ENCODE measurements at regions not wholly inside any gene's neighbourhood (a gene's known extent, or its start where the extent isn't known, plus 50 kb on each side); places are given as distances from the start of the nearest gene placed in this dataset.

DNA sequence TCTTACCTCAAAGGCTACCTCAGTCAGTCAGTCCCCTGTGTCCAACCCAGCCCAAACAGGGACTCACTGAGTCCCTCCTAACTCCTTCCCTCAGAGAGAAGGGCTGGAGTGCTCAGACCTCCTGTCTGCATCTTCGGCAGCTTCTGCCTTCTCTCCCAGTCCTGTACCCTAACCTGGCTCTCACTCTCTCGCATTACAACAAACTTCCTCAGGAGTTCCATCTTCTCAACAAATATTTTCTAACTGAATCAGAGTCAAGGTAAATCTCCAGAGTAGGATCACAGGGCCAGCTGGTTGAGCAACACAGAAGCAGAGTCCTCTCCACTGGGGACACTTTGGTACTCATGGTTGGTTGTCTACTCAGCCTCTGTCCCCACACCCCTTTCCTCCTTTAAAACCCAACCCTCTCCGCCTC lies 92.3 kb downstream of the MRPL14 start:
- Mint-ChIP-seq H3K27me3 (peaks cover 6% of the 10 kb centered on the region), H3K9me3 (no peaks in the 10 kb centered on the region), H3K36me3 (ENCODE audit: low read depth) (no peaks in the 10 kb centered on the region), H3K27ac (peak overlapping the region; percentile 42), H3K4me1 (no peaks in the 10 kb centered on the region), H3K4me3 (no peak overlapping the region)
- ATAC-seq (no peak), DNase-seq (no peak)

DNA sequence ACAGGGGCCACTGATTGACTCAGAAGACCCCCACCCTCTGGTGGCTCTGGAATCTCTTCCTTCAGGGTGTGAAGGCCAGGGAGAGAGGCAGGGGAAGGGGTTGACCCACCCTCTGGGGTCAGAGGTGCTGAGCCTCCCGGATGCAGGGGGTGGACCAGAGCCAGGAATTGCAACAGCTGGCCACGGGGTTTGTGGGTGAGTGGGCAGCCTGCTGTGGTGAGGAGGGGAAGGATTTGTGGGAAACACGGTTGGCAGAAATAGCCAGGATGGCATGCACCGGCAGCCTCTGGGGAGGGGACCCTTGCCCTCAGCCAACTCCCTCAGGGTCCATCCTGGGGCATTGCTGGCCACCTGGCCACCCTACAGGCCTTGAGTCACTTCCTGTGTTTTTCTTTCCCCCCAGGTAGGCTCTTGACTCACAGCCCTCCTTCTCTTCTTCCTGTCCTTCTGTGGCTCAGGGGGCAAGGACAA lies 92.8 kb downstream of the MRPL14 start:
- DNase-seq (no peak), ATAC-seq (no peak)
- no peaks in the 10 kb centered on the region for H3K36me3 Mint-ChIP-seq (ENCODE audit: low read depth)
- H3K9me3 Mint-ChIP-seq: no peaks in the 10 kb centered on the region
- H3K4me1 Mint-ChIP-seq: no peaks in the 10 kb centered on the region
- no peak overlapping the region for H3K4me3 Mint-ChIP-seq
- peak overlapping the region; percentile 42 for H3K27ac Mint-ChIP-seq
- peaks cover 6% of the 10 kb centered on the region for H3K27me3 Mint-ChIP-seq

DNA sequence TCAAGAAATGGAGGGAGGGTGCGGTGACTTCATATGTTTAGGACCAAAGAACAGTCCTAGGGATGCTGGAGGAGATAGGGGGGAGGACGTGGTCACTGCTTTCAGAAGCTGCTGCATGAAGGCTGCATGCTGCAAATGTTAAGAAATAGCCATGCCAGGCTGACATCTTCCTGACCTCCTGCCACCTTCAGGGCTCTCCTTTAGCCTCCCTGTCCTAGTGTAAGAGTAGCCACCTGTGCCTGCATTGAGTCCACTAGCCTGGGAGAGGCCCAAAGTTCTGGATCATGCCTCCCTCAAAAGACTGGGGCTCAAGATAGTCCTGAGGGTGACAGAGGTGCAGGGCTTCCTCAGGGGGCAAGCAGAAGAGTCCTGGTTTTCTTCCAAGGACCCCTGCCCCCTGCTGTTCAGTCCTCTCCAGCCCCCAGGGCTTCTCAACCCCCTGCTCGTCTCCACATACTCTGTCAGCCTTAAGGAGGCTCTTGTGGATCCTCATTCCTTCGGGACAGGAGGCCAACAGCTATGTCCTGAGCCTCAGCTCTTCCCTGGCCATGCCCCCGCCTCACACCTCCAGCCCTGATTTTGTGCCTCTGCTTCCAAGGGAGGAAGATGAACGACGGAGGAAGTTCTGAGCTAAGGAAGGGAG lies 96.3 kb downstream of the MRPL14 start:
- no peaks in the 10 kb centered on the region for H3K4me1 Mint-ChIP-seq
- no peaks in the 10 kb centered on the region for H3K36me3 Mint-ChIP-seq (ENCODE audit: low read depth)
- ATAC-seq (no peak), DNase-seq (no peak)
- peaks cover 9% of the 10 kb centered on the region for H3K27me3 Mint-ChIP-seq
- H3K9me3 Mint-ChIP-seq: no peaks in the 10 kb centered on the region
- no peak overlapping the region for H3K4me3 Mint-ChIP-seq
- no peak overlapping the region for H3K27ac Mint-ChIP-seq

DNA sequence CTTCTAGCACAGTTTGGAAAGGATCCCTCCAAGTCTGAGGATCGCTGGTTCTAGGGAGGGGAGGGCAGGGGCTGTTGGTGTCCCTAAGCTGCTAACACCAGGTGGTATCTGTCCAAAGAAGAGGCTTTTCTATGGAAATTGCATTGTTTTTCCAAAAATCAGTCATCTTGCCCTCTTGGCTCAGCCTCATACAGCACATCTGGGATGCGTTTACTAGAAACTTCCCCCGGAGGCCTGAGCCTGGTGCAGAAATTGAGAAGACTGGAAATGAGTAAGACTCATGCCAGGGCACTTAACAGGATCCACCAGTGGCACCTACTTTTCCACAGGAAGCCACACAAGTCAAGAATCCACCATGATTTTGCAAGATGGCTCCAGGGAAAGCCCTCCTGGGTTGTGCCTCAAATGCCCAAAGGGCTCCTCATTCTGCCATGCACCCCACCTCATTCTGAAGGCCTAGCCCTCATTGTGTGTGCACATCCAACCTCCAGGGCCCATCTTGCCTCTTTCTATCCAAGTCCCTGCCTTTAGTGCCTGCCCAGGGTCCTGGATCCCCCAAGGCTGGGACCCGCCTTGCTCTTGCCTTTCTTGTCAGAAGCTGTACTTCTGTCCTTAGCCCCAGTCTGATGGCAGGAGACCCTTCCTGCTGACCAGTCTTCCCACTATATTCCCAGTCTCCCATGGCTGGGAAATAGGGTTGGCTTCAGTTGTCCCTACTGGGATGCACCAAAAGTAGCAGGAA lies 97.6 kb downstream of the MRPL14 start:
- ATAC-seq (no peak), DNase-seq (no peak)
- no peak overlapping the region for H3K27ac Mint-ChIP-seq

DNA sequence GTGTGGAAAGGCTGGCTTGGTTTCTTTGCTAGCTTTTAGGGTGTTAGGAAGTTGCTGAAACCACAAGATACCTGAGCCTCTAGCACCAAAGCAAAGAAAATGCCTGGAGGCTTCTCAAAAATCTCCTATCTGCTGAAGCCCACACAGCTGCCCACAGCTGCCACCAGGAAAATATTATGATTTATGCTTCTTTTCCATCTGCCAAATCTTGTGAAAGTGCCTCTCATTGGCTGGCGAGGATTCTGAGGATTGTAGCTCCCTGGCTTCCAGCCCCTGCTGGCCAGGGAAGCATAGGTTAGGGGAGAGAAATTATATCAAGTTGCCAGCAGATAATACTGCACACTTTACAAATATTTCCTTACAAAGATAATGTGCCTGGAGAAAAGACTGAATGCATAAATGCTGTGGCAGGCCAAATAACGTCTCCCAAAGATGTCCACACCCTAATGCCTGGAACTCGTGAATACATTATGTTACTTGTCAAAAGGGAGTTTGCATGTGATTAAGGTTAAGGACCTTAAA lies 98.4 kb downstream of the MRPL14 start:
- ATAC-seq (no peak), DNase-seq (no peak)
- H3K4me3 Mint-ChIP-seq: no peak overlapping the region
- H3K9me3 Mint-ChIP-seq: no peaks in the 10 kb centered on the region
- no peaks in the 10 kb centered on the region for H3K36me3 Mint-ChIP-seq (ENCODE audit: low read depth)
- peaks cover 9% of the 10 kb centered on the region for H3K27me3 Mint-ChIP-seq
- no peaks in the 10 kb centered on the region for H3K4me1 Mint-ChIP-seq
- no peak overlapping the region for H3K27ac Mint-ChIP-seq

More for the DNA sequence above, 97.6 kb downstream of the MRPL14 start:
- peaks cover 9% of the 10 kb centered on the region for H3K27me3 Mint-ChIP-seq
- no peaks in the 10 kb centered on the region for H3K36me3 Mint-ChIP-seq (ENCODE audit: low read depth)
- no peaks in the 10 kb centered on the region for H3K4me1 Mint-ChIP-seq
- no peaks in the 10 kb centered on the region for H3K9me3 Mint-ChIP-seq
- no peak overlapping the region for H3K4me3 Mint-ChIP-seq

DNA sequence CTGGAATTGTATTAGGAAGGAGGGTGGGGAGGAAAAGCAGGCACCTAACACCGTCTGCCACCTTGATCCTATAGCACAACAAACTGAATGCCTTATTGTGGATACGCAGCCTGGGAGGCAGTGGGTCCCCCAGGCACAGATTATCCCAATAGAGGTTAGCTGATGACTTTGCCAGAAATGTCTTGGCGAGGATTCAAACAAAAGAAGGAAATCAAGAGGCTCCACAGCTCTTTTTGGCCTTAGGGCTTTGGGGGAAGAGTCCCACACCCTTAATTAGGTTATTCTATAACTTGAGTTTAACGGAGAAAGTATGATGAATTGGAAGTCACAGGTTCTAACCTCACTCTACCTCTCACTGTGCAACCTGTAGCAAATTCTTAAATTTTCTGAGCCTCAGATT lies 102.0 kb downstream of the MRPL14 start:
- ATAC-seq (no peak), DNase-seq (no peak)
- Mint-ChIP-seq H3K4me3 (no peak overlapping the region), H3K27ac (no peak overlapping the region), H3K27me3 (peaks cover 15% of the 10 kb centered on the region), H3K9me3 (no peaks in the 10 kb centered on the region), H3K36me3 (ENCODE audit: low read depth) (no peaks in the 10 kb centered on the region), H3K4me1 (no peaks in the 10 kb centered on the region)

DNA sequence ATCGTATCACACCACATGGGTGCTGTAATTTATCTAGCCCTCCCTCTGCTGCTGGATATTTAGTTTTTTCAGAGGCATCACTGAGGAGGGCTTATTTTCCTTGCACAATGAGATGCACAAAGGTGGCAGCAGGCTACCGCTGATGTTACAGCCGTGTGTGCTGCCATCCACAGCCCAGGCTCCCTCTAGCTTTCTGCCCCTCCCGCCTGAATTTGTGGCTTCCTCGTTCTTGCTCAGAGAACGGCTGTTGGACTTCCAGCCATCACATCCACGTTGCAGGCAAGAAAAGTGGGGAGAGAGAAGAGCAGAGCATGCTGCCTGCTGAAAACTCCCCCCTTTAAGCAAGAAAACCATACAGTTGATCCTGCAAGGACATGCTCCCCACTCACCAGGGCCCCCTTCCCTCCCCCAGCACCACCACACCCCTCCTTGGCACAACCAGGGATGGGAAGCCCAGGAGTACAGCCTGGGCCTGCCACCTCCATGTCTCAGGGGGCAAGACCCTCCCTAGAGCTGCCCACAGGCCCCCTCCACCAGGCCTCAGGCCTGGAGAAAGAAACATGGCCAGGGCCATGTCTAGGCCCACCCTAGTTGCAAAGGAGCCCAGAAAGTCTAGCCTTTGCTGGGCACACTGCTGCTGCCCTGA lies 102.6 kb downstream of the MRPL14 start:
- ATAC-seq (no peak), DNase-seq (no peak)
- Mint-ChIP-seq H3K4me1 (no peaks in the 10 kb centered on the region), H3K4me3 (no peak overlapping the region), H3K9me3 (no peaks in the 10 kb centered on the region), H3K27me3 (peaks cover 13% of the 10 kb centered on the region), H3K36me3 (ENCODE audit: low read depth) (no peaks in the 10 kb centered on the region), H3K27ac (no peak overlapping the region)

DNA sequence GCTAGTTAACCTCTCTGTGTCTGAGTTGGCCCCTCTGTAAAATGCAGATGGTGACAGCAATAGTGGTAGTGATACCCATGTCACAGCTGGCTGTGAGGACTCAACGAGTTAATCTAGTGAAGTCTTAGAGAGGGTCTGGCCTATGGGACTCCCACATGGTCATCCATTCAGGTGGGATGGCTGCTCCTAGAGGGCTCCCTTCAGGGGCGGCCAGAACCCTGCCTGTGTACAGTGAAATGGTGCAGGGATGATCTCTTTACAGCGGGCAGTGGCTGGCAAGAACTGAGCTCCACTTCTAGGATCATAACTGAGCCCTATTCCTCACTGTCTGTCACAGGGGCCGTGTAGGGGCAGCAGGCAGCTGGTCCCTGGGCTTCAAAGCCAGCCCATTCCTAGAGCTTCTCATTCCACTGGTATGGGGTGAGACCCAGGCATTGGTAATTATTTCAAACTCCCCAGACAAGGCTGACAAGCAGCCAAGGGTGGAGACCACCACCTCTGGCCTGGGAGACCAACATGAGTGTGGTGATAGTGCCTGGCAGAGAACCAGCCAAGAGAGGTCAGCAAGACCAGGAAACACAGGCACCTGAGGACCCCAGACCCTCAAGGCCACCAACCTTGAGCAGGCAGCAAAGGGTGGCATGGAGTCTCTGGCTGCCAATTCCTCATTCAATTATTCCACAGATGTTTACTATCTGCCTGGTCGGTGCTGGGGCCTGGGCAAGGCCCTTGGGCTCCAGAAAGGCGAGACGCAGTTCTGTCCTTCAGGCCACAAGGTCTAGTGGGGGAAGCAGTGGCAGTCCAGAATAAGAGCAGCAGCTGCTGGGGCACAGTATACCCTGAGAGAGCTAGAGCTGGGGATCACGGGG lies 103.4 kb downstream of the MRPL14 start:
- Mint-ChIP-seq H3K4me3 (no peak overlapping the region), H3K27ac (no peak overlapping the region), H3K27me3 (peaks cover 13% of the 10 kb centered on the region), H3K4me1 (no peaks in the 10 kb centered on the region), H3K9me3 (peaks cover 1% of the 10 kb centered on the region), H3K36me3 (ENCODE audit: low read depth) (no peaks in the 10 kb centered on the region)
- DNase-seq (no peak), ATAC-seq (no peak)

DNA sequence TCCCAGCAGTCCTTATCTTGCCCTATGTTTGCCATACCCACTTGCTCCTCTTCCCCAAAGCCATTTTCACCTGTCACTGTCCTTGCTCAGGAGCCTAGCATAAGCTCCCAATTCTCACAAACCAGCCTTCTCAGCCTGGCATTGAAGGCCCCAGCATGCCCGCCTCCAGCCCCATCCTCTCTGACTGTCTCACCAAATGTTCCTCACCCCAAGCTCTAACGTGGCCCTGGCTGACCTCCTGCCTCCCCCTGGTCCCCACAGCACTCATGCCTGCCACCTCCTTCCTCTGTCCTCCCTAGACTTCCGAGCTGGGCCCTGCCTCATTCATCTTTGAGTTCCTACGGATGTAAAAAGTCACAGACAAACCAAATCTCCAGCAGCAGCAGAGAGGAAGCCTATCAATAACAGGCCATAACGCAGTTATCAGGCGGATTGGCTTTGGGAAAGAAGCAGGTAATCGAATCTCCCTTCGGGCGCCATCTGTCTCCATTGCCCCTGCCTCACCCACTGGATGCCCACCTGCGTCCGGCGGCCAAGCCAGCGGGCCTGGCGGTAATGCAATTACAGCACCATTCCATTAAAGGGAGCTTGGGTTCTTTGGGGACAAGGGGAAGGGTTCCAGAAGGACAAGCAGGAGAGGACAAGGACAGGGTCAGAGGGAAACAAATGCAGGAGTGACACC lies 104.4 kb downstream of the MRPL14 start:
- Mint-ChIP-seq H3K9me3 (peaks cover 4% of the 10 kb centered on the region), H3K27me3 (peaks cover 13% of the 10 kb centered on the region), H3K36me3 (ENCODE audit: low read depth) (no peaks in the 10 kb centered on the region), H3K4me3 (no peak overlapping the region), H3K4me1 (no peaks in the 10 kb centered on the region), H3K27ac (no peak overlapping the region)
- ATAC-seq (no peak), DNase-seq (no peak)

DNA sequence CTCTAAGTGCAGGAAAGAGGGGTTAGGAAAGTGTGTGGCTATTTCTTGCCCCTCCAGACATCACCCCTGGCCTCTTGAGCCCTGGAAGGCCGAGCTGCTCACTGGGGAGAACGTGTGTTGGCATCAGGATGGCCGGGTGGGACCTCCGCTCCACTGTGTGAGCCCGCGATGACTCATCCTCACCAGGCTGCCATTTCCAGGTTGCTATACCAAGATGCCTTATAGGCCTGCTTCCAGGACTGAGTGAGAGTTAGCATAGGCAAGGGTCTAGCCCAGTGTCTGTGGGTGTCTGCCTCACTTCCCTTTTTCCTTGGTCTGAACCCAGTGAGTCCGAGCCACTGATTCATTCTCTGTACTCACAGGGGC lies 105.0 kb downstream of the MRPL14 start:
- Mint-ChIP-seq H3K36me3 (ENCODE audit: low read depth) (no peaks in the 10 kb centered on the region), H3K9me3 (peaks cover 4% of the 10 kb centered on the region), H3K4me3 (no peak overlapping the region), H3K4me1 (no peaks in the 10 kb centered on the region), H3K27me3 (peaks cover 8% of the 10 kb centered on the region), H3K27ac (no peak overlapping the region)
- ATAC-seq (no peak), DNase-seq (no peak)

DNA sequence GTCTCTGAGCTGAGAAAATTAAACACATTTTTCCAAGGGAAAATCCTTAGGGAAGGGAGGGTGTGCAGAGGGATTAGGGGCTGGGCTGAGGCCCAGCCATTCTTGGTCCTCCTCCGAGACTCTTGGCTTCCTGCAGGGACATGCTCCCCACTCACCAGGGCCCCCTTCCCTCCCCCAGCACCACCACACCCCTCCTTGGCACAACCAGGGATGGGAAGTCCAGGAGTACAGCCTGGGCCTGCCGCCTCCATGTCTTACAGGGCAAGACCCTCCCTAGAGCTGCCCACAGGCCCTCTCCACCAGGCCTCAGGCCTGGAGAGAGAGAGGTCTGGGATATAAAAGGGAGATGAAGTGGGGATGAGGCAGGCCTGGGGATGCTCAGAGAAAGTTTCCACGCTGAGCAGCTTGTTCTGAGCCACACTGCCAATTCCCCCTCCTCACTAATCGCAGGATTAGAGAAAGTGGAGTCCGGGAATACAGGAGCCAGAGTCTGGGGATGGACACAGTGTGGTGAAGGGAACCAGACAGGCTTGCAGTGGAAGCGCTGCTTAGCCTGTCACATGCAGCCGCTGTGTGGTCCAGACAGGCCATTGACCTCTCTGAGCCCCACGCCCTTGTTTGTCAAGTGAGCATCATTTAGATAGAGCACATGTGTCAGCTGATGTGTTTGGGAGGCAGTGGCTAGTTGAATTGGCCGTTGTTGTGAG lies 105.5 kb downstream of the MRPL14 start:
- H3K9me3 Mint-ChIP-seq: peaks cover 4% of the 10 kb centered on the region
- H3K4me3 Mint-ChIP-seq: no peak overlapping the region
- H3K4me1 Mint-ChIP-seq: no peaks in the 10 kb centered on the region
- no peak overlapping the region for H3K27ac Mint-ChIP-seq
- ATAC-seq (no peak), DNase-seq (no peak)
- H3K36me3 Mint-ChIP-seq (ENCODE audit: low read depth): no peaks in the 10 kb centered on the region
- H3K27me3 Mint-ChIP-seq: peaks cover 7% of the 10 kb centered on the region

DNA sequence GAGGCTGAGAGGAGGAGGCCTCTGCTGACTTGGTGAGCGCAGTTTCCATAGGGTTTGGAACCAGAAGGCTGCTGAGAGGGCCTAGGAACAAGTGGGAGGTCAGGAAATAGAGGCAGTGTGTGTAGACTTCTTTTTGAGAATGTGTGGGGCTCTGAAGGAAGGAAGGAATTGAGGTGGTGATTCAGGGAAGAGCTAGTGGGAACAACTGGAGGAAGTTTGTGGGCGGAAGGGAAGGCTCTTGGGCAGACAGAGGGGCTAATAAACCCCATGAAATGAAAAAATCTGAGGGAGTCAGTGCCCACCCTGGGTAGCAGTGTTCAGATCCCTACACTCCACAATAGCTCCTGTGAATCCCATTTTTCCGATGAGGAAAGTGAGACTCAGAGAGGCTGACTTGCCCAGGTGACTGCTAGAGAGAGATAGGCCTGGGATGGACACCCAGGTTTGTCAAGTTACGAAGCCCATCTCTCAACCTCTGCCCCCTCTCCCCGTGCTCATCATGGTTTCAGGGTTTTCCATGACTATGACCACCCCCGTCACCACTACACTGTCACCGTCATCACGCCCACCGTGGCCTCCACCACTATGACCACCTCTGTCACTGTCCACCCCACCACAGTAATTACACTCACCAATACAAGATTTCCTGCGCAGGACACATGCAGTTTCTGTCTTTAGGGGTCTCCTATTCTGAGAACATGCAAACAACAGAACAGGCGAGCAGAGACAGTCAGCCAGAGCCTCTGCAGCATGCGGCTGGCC lies 106.4 kb downstream of the MRPL14 start:
- Mint-ChIP-seq H3K36me3 (ENCODE audit: low read depth) (no peaks in the 10 kb centered on the region), H3K4me1 (peaks cover 2% of the 10 kb centered on the region), H3K27ac (no peak overlapping the region), H3K4me3 (no peak overlapping the region), H3K27me3 (peaks cover 7% of the 10 kb centered on the region), H3K9me3 (peaks cover 4% of the 10 kb centered on the region)
- no peak for ATAC-seq
- DNase-seq: no peak

DNA sequence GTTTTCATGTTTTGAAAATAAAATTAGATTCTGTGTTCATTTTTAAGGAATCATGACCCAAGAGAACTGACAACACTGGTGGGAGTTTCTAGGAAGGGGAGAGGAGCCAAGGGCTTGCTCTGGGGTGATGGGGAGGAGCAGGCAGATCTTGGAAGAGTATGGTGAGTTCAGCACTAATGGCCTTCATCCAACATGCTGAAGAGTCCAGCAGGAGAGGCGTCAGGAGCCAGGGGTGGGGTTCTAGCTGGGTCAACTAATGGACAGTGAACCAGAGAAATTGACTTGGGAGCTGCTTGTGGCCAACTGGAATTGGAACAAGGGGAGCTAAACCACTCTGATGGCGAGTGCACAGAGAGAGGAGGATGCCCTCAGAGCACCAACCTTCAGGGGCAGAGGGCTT lies 107.1 kb downstream of the MRPL14 start:
- Mint-ChIP-seq H3K36me3 (ENCODE audit: low read depth) (no peaks in the 10 kb centered on the region), H3K4me3 (no peak overlapping the region), H3K27me3 (peaks cover 7% of the 10 kb centered on the region), H3K9me3 (peaks cover 4% of the 10 kb centered on the region), H3K4me1 (peaks cover 2% of the 10 kb centered on the region), H3K27ac (no peak overlapping the region)
- ATAC-seq (no peak), DNase-seq (no peak)
